ENCODE measurements at regions not wholly inside any gene's neighbourhood (a gene's known extent, or its start where the extent isn't known, plus 50 kb on each side); places are given as distances from the start of the nearest gene placed in this dataset.
"Not testable (repeated sequence)": the region's sequence is repeated elsewhere in the genome, so short reads cannot be mapped to it uniquely, and the experiment has no call there.

DNA sequence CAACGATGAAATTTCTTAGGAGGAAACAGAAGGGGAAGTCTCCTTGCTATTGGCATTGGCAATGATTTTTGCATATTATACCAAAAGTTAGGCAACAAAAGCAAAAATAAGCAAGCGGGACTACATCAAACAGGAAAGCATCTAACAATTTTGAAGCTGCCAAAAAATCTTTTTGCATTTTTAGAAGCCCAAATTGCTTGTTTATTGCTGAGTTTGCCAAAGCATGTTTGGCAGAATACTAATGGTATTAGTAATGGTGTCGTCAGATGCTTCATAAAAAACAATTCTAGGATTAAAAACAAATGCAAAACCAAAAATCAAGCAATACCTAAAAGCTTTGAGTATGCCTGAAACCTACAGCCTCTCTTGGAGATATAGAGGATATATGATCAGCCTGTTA, 80.0 kb downstream of the GALR1 start:
- DNase-seq = no peak

DNA sequence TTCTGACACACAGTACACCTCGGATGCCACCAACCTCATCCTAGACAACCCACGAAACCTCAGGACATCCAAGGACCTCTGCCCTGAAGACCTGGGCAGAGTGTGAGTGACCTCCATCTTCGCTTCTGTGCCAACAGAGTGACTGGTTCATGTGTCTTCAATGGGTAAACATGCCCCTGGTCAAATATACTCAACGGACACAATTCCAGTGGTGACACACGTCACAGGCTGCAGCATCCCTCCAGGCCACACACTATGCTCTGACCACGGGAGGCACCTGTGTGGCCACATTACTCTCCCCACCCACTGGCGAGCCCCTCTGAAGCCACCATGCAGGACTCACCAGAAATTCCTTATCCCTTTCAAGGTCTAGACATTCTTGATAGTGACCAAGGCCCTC, 85.2 kb downstream of the GALR1 start:
- DNase-seq = no peak

DNA sequence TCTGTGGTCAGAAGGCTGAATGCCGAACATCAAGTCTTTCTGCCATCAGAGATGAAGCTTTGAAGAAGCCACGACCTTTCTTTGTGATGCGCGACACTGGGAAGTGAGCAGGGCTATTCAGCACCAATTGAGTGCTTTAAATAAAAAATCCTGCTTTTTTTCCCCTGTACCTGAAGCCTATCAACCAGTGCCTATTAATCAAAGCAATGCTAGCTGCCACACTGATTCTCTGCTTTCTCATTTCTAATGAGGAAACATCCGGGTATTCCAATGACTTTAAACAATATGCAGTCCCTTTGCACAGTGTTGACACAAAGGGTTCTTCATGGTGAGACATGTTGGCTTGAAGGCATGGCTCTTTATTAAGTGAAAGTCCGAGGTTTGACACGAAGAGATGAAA, 88.0 kb downstream of the GALR1 start:
- DNase-seq = no peak

DNA sequence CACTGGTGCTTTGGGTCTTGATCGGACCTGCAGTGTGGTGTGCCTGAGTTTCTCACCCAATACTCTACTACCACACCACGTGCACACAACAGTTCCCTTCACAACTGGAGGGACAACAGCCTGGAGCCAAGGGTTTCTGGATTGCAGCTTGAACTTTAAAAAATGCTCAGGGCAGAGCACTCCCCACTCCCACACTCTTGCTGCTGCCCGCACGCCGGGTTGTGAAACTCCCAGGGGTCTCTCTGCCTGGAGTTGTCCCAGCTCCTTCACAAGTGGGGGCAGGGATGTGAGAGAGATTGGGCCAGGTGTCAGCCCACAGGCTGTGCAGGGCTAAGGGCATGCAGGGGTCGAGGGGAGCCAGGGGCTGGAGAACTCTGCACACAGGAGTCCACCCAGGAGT, 89.4 kb downstream of the GALR1 start:
- no peak for DNase-seq

DNA sequence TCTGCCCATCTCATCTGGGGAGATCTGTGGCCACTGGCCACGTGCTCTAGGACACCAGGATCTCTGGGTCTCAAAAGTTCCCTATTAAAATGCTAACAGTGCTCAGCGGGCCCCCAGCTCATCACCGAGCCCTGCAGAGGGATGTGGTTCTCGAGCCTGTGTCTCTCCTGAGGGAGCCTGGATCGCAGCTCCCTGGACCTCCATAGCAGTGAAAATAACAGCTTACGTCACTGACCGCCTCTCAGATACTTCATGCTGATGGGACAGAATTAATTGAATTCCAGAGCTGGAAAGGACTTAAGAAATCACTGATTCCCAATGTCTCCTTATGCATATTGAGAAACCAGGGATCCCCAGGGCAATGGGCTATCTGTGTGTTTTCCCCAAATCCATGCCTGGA, 90.0 kb downstream of the GALR1 start:
- no peak for DNase-seq

DNA sequence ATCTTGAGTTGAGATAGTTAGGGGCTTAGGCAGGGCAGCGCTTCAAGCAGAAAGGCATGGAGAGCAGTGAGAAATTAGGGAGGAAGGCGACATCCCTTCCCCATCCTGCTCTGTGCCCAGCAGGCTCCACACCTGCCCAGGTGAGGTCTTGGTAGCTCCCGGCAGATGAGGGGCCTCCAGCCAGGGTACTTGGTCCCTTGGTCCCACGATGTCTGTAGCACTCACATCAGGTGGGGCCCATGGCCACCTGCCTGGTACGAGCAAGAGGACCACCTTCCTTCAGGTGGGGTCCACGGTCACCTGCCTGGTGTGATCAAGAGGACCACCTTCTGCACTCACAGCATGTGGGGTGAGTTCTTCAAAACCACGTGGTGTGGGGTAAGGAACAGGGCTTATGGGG, 91.2 kb downstream of the GALR1 start:
- no peak for DNase-seq

DNA sequence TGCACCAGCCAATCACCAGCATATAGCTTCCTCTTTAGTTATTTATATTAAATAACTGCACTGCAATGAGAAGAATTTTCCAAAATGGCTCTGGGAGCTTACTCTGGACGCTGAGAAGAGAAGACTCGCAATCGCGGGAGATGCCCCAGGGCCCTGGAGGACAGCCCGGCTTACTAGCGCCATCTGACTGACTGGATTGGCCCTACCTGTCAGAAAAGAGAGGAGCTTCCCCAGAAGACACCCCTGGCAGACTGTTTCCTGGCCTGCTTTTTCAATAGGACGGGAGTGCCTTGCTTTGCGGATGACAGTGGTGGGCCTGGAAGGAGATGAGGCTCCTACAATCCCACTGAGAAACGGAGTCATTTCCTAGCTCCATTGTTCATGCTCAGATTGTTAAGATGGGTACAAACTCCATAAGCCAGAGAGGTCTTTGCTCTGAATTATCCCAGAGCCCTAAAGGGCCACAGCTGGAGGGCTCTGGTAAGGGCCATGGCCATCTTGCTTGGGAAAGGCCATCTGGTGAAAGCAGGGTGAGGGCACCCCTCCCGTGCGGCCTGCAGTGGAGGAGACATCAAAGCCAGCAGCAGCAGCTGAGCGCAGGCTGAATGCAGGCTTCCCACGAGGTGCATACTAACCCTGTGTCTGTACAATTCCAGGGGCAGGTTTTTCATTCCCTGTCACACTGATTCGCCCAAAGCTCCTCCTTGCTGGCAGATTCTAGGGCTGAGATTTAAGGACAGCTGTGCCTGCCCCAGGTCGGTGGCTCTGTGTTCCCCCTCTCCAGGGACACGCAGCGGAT, 92.1 kb downstream of the GALR1 start:
- no peak for DNase-seq

DNA sequence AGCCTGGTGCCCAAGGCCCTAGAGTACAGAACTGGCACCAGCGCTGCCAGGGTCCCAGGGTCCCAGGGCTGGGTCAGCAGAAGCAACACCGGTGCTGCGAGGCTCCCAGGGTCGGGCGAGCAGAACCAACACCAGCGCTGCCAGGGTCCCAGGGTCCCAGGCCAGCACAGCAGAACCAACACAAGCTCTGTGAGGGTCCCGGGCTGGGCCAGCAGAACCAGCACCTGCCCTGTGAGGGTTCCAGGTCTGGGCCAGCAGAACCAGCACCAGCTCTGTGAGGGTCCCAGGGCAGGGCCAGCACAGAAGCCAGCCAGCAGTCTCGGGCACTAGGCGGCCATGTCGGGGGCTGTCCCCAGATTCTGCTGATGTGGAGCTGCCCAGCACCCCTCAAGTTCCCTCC, 93.1 kb downstream of the GALR1 start:
- DNase-seq = no peak

DNA sequence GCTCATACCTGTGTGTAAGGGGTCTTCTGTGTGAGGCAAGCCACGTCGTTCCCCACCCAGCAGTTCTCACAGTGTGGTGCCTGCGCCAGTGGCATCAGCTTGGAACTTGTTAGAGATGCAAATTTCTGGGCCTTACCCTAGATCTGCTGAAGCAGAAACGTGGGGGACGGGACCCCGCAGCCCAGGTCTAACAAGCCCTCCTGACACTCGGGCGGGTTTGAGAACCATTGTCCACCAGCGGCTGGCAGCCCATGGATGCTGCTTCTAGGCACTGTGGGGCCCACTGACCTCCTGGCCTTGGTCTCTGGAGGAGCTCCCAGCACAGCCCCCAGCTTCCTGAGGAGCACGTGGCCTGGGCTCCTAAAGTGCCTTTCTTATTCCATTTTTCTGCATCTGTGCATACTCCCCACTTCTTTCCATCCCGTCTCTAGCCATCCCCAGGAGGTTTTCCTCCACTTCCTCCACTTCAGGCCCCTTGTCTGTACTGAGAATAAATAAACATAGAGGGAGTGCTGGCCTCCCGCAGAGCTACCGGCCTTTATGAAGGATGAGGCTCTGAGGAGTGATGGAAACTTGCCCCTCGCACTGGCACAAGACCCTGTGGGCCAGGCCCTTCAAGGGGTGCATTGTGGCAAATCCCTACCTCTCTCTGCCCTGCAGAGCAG, 94.3 kb downstream of the GALR1 start:
- no peak for DNase-seq

DNA sequence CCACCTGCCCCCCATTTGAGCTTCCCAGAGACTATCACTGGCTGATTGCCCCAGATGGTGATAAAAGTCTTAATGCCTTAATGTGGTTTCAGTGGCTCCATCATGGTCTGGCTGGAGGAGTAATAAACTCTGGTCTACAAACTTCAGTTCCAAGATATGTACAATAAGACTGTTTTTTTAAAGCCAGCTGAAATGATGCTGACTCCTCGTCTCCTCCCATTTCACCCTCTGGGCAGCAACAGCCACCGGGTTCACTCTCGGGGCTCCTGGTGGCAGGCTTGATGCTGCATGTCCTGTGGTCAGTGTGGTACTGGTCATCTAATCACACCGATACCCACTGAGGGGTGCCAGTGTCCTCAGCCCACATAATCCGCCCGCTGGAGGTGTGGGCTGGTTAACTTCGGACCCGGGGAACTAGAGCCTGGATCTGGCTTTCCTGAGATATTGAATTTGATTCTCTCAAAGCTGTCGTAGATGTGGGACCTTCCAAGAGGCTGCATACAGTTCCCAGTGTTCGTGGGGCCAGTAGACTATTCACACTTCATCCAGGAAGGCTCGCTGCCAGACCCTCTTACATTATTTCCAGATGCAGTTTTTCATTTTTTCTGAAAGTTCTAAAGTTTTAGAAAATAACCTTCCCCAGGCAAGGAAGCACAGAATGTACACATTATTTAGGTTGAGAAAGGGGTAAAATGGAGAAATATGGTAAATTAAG, 95.3 kb downstream of the GALR1 start:
- no peak for DNase-seq

DNA sequence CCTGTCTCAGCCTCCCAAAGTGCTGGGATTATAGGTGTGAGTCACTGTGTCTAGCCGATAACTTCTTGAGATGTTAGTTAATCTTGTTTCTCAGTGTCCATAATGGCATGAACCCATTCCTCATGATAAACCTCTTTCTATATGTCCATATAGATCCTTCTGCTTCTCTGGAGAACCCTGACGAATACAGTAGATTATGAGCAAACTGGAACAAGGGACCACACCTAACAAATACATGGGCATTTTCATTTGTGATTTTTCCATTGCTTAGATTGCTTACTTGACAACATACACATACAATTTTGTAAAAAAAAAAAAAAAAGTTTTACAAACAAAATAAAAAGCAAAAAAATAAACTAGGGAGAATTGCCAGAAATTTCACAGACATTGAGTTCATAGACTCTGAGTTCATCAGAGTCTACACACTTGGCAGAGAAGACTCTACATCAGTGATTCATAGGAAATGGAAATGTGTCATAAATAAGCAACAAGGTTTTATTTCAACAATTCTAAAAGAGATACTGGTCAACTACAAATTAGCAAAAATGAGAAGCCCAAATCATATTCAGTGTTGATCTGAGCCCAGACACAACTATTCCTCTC, 96.7 kb downstream of the GALR1 start:
- DNase-seq = no peak

DNA sequence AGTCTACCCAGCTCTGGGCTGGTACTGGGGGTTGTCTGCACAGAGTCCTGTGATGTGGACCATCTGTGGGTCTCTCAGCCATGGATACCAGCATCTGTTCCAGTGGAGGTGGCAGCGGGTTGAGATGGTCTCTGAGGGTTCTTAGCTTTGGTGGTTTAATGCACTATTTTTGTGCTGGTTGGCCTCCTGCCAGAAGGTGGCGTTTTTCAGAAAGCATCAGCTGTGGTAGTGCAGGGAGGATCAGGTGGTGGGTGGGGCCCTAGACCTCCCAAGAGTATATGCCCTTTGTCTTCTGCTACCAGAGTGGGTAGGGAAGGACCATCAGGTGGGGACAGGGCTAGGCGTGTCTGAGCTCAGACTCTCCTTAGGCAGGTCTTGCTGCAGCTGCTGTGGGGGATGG, 103.7 kb downstream of the GALR1 start:
- not testable (repeated sequence) for DNase-seq

DNA sequence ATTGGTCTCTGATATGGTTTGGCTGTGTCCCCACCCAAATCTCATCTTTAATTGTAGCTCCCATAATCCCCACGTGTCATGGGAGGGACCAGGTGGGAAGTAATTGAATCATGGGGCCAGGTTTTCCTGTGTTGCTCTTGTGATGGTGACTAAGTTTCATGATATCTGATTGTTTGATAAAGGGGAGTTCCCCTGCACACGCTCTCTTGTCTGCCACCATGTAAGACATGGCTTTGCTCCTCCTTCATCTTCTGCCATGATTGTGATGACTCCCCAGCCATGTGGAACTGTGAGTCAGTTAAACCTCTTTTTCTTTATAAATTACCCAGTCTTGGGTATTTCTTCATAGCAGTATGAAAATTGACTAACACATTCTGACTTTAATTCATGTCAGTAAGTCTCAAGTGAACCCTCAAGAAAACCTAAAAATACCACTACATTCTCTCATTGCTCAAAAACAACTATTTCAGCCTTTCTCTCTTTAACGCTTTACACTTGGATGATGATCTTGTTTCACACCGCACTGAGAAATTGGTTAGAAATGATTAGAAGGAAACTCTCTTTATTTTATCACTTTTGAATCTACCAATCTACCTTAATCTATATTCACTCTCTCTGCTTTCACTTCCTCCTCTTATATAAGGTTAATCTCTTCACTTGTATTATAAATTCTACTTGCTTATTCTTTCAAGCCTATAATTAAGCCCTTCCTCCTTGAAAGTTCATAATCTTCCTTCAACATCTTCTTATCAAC, 110.1 kb downstream of the GALR1 start:
- DNase-seq = no peak

DNA sequence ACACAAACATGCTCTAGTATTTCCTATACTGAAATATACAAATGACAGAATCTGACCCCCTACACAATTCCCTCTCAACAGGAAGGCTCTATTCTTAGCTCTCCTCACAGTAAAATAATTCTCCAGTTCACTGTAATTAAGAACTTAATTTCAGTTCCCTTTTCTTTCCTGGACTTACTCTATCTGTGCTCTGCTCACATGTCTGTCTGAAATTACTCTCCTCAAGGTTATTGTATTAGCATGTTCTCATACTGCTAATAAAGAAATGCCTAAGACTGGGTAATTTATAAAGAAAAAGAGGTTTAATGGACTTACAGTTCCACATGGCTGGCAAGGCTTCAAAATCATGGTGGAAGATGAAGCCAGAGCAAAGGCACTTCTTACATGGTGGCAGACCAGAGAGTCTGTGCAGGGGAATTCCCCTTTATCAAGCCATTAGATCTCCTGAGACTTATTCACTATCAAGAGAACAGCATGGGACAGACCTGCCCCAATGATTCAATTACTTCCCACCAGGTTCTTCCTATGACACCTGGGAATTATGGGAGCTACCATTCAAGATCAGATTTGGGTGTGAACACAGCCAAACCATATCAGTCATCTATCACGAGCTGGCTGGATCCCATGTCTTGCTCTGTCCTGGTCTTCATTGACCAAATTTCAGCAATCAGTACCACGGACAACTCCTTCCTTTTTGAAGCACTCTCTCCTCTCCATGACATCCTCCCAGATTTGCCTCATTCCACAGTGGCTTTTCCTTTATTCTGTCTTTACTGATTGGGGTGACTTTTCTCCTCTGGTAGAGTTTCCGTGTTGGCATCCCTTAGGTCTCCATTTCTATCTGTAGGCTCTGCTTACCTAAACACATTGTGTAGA, 110.9 kb downstream of the GALR1 start:
- DNase-seq = no peak

DNA sequence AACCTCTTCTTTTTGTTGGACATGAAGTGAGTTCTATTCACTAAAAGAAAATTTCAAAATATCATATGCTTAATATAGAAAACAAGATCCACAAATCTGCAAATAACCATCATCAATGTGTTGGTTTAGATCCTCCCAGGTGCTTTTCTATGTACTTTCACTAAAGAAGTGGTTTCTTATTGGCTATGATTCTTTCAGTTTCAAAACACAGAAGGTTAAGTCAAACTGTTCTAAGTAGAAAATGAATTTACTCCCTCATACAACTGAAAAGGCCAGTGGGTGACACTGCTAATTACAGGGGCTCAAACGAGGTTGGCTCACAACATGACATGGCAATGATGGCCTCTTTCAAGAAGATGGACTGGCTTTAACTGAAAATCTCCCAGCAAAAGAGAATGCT, 111.7 kb downstream of the GALR1 start:
- DNase-seq = no peak

DNA sequence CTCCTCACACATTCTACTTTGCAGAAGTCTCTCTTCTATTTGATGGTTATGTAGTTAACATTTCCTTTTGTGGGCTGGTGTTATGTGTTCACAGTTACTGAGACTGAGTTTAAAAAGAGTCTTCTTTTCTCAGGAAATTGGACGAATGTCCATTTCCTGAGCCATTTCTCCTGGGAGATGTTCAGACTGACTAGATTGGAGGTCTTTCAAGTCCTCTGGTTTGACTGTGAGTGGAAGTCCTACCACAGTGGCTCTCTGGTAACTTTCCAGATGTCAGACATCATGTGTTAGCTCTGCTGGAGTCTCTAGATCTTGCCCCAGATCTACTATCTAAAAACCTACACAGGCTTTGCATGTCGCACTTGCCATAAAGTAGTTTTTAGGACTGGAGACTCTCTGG, 116.0 kb downstream of the GALR1 start:
- DNase-seq = no peak

DNA sequence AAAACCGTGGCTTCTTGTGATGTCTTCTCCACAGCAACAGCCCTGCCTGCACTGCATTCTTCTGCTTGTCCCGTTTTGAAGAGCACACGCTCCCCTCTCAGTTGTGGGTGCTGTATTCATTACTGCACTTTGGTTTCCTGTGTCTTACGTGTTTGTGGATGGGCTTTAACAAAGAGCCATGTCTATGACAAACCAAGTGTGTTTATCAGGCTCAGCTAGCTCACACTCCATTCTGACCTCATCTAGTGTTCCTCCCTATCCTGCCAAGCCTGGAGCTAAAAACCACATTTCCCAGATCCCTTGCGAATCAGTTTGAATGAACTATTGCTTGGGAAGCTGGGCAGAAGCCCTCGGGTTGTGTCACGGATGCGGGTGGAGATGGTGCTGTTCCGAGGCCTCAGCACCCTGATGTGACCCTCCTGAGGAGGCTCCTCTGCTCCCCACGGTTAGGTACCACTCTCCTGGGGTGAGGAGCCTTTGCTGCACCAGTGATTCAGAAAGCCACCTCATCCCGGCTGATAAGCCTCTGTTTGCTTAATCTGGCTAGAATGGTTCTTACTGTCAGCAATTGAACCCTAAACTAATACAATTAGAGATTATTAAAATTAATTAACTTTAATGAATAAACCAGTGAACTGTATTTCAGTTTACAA, 116.5 kb downstream of the GALR1 start:
- DNase-seq = no peak

DNA sequence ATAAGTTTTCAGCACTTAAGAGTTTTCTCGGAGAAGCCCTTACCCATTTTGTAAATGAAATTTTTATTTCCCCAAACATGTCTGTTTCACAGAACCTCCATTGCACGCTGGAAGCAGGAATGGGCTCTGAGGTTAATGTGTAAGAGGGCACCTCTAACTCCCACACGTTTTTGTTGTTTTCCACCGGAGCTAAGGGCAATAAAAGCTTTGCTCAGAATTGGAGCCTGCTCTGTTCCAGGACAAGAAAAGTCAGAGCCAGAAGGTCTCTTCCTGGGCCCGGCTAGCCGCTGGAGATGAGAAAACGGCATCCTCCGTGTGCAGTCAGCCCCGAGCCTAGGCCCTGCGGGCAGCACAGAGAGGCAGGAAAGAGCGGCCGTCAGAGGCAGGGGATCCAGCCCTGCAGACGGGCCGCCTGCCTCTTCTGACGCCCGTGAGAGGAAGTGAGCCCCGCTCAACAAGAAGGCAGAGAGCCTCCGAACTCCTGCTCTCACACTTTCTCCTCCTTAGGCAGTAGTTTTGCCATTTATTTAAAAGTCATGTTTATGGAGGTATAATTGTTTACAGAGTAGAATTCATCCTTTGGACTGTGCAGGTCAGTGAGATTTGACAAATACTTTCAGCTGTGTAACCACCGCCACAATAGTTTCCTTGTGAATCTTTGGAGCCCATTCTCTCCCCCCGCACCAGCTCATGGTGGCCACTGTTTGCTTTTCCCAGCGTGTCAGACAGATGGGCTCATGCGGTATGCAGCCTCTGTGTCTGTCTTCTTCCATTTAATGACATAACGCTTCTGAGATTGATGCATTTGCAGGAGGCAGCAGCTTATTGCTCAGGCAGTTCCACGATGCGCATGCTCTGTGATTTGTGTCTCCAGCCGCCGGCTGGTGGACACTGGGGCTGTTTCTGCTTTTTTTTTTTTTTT, 117.3 kb downstream of the GALR1 start:
- no peak for DNase-seq

DNA sequence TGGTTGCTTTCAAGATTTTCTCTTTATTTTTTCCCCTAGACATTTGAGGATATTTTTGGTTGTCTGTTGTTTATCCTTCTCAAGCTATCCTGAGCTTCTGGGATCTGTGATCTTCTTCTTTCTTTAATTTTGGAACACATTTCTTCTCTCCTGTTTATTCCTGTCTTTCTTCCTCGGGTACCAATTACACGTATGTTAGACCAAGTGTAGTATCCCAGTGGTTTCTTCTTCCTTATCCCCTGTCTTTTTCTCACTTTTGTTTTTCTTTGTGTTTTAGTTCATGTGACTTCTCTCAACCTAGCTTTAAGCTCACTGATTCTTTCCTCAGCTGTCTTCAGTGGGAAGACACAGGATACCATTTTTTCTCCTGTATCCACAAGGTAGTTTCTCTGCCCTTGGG, 120.0 kb downstream of the GALR1 start:
- DNase-seq = no peak
